Upper lobe of right lung (tissue), 1 donor: ENCODE measurements at regions not wholly inside any gene's neighbourhood (a gene's known extent, or its start where the extent isn't known, plus 50 kb on each side); places are given as distances from the start of the nearest gene placed in this dataset.

Source experiments
- ATAC-seq: fragments of 200-7000 bp; cut with Tn5 transposase; one replicate; pipeline ENCODE4 v1.9.1; 2020; ENCODE audit warnings: mild to moderate bottlenecking, moderate library complexity
- DNase-seq: peaks from one replicate; pipeline ENCODE4 v3.0.0-alpha.2; 2020
- H3K27ac ChIP-seq: fragments of 200-600 bp; one replicate; pipeline ENCODE4 v1.8.0; 2022
- H3K27me3 ChIP-seq: fragments of 200-600 bp; one replicate; pipeline ENCODE4 v1.8.0; 2022; ENCODE audit warnings: mild to moderate bottlenecking
- H3K36me3 ChIP-seq: fragments of 200-600 bp; one replicate; pipeline ENCODE4 v1.8.0; 2022
- H3K4me1 ChIP-seq: fragments of 200-600 bp; one replicate; pipeline ENCODE4 v1.8.0; 2022
- H3K4me3 ChIP-seq: fragments of 200-600 bp; one replicate; pipeline ENCODE4 v1.8.0; 2022; ENCODE audit warnings: mild to moderate bottlenecking
- H3K9me3 ChIP-seq: fragments of 200-600 bp; one replicate; pipeline ENCODE4 v1.8.0; 2022
- intact Hi-C: fragments of 100-400 bp; cut with DNase I; formaldehyde crosslinking; loops from one replicate; pipeline ENCODE4 v1.11.0; 2022
- TF ChIP-seq, protein P1 (sequence below): fragments of 200-600 bp; IDR thresholded peaks from one replicate; pipeline ENCODE4 v1.8.0; 2022; ENCODE audit warnings: antibody characterized with exemption
- donor health status: DM: no; HTN: yes; CAD: no; lungs with severe emphysema.

DNA sequence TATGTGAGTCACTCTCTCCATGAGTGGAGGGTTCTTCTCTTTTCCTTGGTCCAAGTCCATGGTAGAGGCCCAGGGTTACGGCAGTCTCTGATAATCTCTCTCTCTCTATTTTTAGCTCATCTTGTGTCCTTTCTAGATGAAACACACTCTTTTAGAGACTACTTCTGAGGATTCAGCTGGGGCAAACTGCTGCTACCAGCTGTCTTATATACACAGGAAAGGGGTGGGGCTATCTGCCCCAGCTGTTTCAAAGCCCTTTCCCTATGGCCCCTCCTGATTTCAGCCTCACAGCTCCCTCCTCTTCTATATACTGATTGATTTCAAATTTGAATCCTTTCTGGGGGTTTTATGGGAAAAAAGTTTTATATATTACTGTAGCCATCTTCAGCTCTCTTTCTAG, 324.8 kb downstream of the RWDD3 start:
- DNase-seq (no peak), ATAC-seq (no peak)
- H3K9me3 ChIP-seq, result peaks cover 3% of the 10 kb centered on the region

DNA sequence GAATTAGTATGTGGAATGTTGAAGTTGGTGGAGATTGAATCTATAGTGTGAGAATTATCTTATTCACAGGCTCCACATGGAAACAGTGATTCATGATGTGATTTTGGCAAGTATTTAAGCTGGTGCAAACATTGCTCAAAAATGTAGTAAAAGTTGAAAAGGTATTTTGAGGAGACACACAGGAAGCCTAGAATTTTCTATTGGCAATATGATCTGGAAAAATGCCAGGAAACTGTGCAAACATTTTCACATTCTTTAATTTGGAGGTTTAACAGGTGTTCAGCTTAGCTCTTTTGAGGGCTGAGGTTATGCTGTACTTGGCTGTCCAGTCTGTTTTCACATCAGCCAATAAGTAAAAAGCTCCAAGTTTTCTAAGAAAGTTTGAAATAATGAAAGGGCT, 327.3 kb downstream of the RWDD3 start:
- Histone ChIP-seq H3K9me3 (peaks cover 3% of the 10 kb centered on the region), H3K36me3 (no peaks in the 10 kb centered on the region), H3K27ac (no peak overlapping the region), H3K4me3 (no peak overlapping the region), H3K4me1 (no peaks in the 10 kb centered on the region), H3K27me3 (no peaks in the 10 kb centered on the region)
- TF ChIP-seq, protein P1, sequence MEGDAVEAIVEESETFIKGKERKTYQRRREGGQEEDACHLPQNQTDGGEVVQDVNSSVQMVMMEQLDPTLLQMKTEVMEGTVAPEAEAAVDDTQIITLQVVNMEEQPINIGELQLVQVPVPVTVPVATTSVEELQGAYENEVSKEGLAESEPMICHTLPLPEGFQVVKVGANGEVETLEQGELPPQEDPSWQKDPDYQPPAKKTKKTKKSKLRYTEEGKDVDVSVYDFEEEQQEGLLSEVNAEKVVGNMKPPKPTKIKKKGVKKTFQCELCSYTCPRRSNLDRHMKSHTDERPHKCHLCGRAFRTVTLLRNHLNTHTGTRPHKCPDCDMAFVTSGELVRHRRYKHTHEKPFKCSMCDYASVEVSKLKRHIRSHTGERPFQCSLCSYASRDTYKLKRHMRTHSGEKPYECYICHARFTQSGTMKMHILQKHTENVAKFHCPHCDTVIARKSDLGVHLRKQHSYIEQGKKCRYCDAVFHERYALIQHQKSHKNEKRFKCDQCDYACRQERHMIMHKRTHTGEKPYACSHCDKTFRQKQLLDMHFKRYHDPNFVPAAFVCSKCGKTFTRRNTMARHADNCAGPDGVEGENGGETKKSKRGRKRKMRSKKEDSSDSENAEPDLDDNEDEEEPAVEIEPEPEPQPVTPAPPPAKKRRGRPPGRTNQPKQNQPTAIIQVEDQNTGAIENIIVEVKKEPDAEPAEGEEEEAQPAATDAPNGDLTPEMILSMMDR, result no peak
- intact Hi-C loops, result no loop called here
- no peak for ATAC-seq
- DNase-seq, result no peak

More for the DNA sequence above, 324.8 kb downstream of the RWDD3 start:
- no peaks in the 10 kb centered on the region for H3K27me3 ChIP-seq
- intact Hi-C loops, result no loop called here
- H3K4me1 ChIP-seq, result no peaks in the 10 kb centered on the region
- TF ChIP-seq, protein P1, result no peak
- H3K4me3 ChIP-seq, result no peak overlapping the region
- no peaks in the 10 kb centered on the region for H3K36me3 ChIP-seq
- no peak overlapping the region for H3K27ac ChIP-seq

GRCh38 chr1:95562230-95562629, 328.2 kb downstream of the RWDD3 start:
- Histone ChIP-seq H3K9me3 (peaks cover 3% of the 10 kb centered on the region), H3K4me3 (no peak overlapping the region), H3K27me3 (no peaks in the 10 kb centered on the region), H3K27ac (no peak overlapping the region), H3K4me1 (no peaks in the 10 kb centered on the region), H3K36me3 (no peaks in the 10 kb centered on the region)
- DNase-seq, result no peak
- intact Hi-C loops, result no loop called here
- ATAC-seq, result no peak
- TF ChIP-seq, protein P1, result no peak

GRCh38 chr1:95572002-95572401, 338.0 kb downstream of the RWDD3 start:
- Histone ChIP-seq H3K27ac (no peak overlapping the region), H3K27me3 (no peaks in the 10 kb centered on the region), H3K36me3 (no peaks in the 10 kb centered on the region), H3K4me1 (no peaks in the 10 kb centered on the region), H3K9me3 (no peaks in the 10 kb centered on the region), H3K4me3 (no peak overlapping the region)
- no peak for ATAC-seq
- no peak for DNase-seq
- TF ChIP-seq, protein P1, result no peak
- intact Hi-C loops, result no loop called here

GRCh38 chr1:95572962-95573361, 339.0 kb downstream of the RWDD3 start:
- TF ChIP-seq, protein P1, result no peak
- no peak overlapping the region for H3K4me3 ChIP-seq
- H3K27me3 ChIP-seq, result no peaks in the 10 kb centered on the region
- intact Hi-C loops, result no loop called here
- DNase-seq (no peak), ATAC-seq (no peak)
- H3K36me3 ChIP-seq, result no peaks in the 10 kb centered on the region
- no peaks in the 10 kb centered on the region for H3K9me3 ChIP-seq
- H3K4me1 ChIP-seq, result no peaks in the 10 kb centered on the region
- no peak overlapping the region for H3K27ac ChIP-seq

DNA sequence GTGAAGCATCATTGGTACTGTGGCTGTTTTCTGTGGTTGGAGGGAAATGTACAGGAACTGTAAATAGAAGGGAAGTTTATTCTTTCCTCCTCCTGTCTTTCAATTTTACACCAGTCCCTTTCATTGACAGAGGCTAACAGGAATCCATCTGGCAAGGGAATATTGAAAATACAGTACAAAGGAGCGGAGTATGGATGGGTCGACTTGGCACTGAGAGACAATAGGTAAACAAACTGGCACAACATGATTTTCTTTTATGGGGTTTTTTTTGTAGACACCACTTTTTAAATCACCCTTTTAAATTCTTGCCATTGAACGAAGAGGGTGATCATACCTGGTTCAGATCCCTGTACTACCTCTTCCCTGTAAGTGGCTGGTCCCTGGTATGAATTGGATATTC, 341.3 kb downstream of the RWDD3 start:
- intact Hi-C loops, result no loop called here
- DNase-seq, result no peak

More for the DNA sequence above, 341.3 kb downstream of the RWDD3 start:
- no peaks in the 10 kb centered on the region for H3K27me3 ChIP-seq
- TF ChIP-seq, protein P1, result no peak
- no peaks in the 10 kb centered on the region for H3K36me3 ChIP-seq
- no peak for ATAC-seq
- H3K27ac ChIP-seq, result no peak overlapping the region
- H3K4me3 ChIP-seq, result no peak overlapping the region
- H3K4me1 ChIP-seq, result no peaks in the 10 kb centered on the region
- no peaks in the 10 kb centered on the region for H3K9me3 ChIP-seq
